ENCODE measurements at regions not wholly inside any gene's neighbourhood (a gene's known extent, or its start where the extent isn't known, plus 50 kb on each side); places are given as distances from the start of the nearest gene placed in this dataset.

DNA sequence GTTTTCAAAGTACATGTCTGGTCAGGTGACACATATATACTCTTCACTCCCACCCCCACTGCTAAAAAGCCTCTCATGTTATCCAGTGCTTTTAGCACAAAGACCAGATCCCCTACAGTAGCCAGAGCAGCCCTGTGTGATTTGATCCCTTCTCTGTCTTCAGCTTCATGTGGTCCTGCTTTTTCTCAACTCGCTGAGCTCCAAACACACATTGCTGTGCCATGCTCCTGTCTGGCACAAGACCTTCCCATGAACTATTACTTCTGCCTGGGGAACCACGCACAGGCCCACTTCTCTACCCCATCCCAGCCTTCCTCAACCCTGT lies 127.1 kb downstream of the RASSF10 start:
- TF ChIP-seq POLR2A (IDR thresholded peaks at IDR 0.05; ENCODE audit: low read length) (no peak), GATA1 (IDR thresholded peaks at IDR 0.05; ENCODE audit: low read depth, low read length) (no peak)

Measured in erythroblast (primary cell).